HCT116 (cell line): ENCODE measurements at regions not wholly inside any gene's neighbourhood (a gene's known extent, or its start where the extent isn't known, plus 50 kb on each side); places are given as distances from the start of the nearest gene placed in this dataset.

Source experiments
- ATAC-seq: fragments of 200-7000 bp; cut with Tn5 transposase; 2 replicates; pipeline ENCODE4 v1.9.1; 2020; ENCODE audit warnings: mild to moderate bottlenecking, moderate library complexity
- BruUV-seq: library from RNA; stranded (reverse); fragments of 400-500 nt; replicated peaks from 2 replicates; lab custom pipeline; 2021; lab: Mats Ljungman, UMichigan
- CTCF ChIA-PET: fragments of 300-600 bp; sonication (Branson Sonifier 250); formaldehyde crosslinking; loops from one replicate; lab custom pipeline; 2021; ENCODE audit warnings: antibody characterized with exemption; lab: Charles Lee
- POLR2A ChIA-PET: fragments of 300-600, 350-600 bp; sonication (Branson Sonifier 250); formaldehyde crosslinking; loops from one replicate; lab custom pipeline; 2021; ENCODE audit warnings: antibody characterized with exemption; lab: Charles Lee
- RAD21 ChIA-PET, 2 experiments: fragments of 300-600 bp; sonication (Branson Sonifier 250); formaldehyde crosslinking; loops; one replicate each; lab custom pipeline; 2023; ENCODE audit warnings: low total read pairs in 2 of 2; ENCODE audit not compliant: uncharacterized antibody in 2 of 2, unreplicated experiment in 2 of 2, low non-redundant PET in 1 of 2; lab: Charles Lee
- DNase-seq: peaks from one replicate; pipeline ENCODE4 v3.0.0-alpha.2; 2010; ENCODE audit warnings: low read depth, low spot score
- H2AFZ ChIP-seq: fragments of 200-600 bp; shearing (Covaris generic), sonication (generic); 2 replicates; pipeline ENCODE4 v1.6.1; 2017; ENCODE audit warnings: low read depth, mixed run types, mixed read lengths, antibody characterized with exemption, low read length; ENCODE audit not compliant: poor library complexity, severe bottlenecking
- H3K27ac ChIP-seq: 2 replicates; pipeline ENCODE4 v1.5.1; 2012; ENCODE audit warnings: low read depth, low read length
- H3K27me3 ChIP-seq: fragments of 200-600 bp; sonication (generic); 2 replicates; pipeline ENCODE4 v1.6.1; 2016; ENCODE audit warnings: mixed run types, low read length, mixed read lengths; ENCODE audit not compliant: insufficient read depth
- H3K36me3 ChIP-seq, 2 experiments: fragments of 200-500 bp in 1 of 2; fragments of 200-600 bp in 1 of 2; sonication (Bioruptor generic) in 1 of 2; sonication (generic) in 1 of 2; 2 replicates each; pipeline versions ENCODE4 v1.5.1 to v1.6.1; 2014 to 2016; ENCODE audit warnings: low read length in 2 of 2, inconsistent platforms in 1 of 2, mixed read lengths in 1 of 2, mixed run types in 1 of 2; ENCODE audit not compliant: insufficient read depth in 2 of 2, control insufficient read depth in 1 of 2
- H3K4me1 ChIP-seq, 2 experiments: fragments of 200-600 bp in 1 of 2; sonication (generic) in 1 of 2; 2 replicates each; pipeline versions ENCODE4 v1.5.1 to v1.6.1; 2012 to 2017; ENCODE audit warnings: low read length in 2 of 2, inconsistent platforms in 1 of 2, mild to moderate bottlenecking in 1 of 2, mixed read lengths in 1 of 2, mixed run types in 1 of 2, moderate library complexity in 1 of 2; ENCODE audit not compliant: insufficient read depth in 2 of 2, control insufficient read depth in 1 of 2
- H3K4me2 ChIP-seq: fragments of 200-600 bp; sonication (generic); 2 replicates; pipeline ENCODE4 v1.6.1; 2017; ENCODE audit warnings: mixed run types, low read length, mixed read lengths
- H3K4me3 ChIP-seq, 2 experiments: fragments of 200-600 bp in 1 of 2; sonication (generic) in 1 of 2; replicated peaks in 1 of 2; 2 replicates each; pipeline ENCODE4 v1.5.1; 2011 to 2016; ENCODE audit warnings: low read length in 2 of 2, control low read depth in 1 of 2, low read depth in 1 of 2, mild to moderate bottlenecking in 1 of 2, mixed read lengths in 1 of 2, mixed run types in 1 of 2
- H3K79me2 ChIP-seq: fragments of 200-600 bp; sonication (generic); 2 replicates; pipeline ENCODE4 v1.6.1; 2017; ENCODE audit warnings: mild to moderate bottlenecking, mixed run types, low read length, moderate library complexity, mixed read lengths; ENCODE audit not compliant: insufficient read depth
- H3K9ac ChIP-seq: fragments of 200-600 bp; sonication (generic); 2 replicates; pipeline ENCODE4 v1.6.1; 2016; ENCODE audit warnings: low read length, mixed read lengths
- H3K9me2 ChIP-seq: fragments of 200-600 bp; sonication (generic), shearing (Covaris generic); 2 replicates; pipeline ENCODE4 v1.6.1; 2017; ENCODE audit warnings: mixed run types, mild to moderate bottlenecking, moderate library complexity; ENCODE audit not compliant: insufficient read depth
- H3K9me3 ChIP-seq, 2 experiments: fragments of 200-500 bp in 1 of 2; fragments of 200-600 bp in 1 of 2; sonication (Bioruptor generic) in 1 of 2; sonication (generic) in 1 of 2; 2 replicates each; pipeline ENCODE4 v1.6.1; 2014 to 2017; ENCODE audit warnings: low read length in 2 of 2, mixed read lengths in 2 of 2, inconsistent platforms in 1 of 2, low read depth in 1 of 2, mild to moderate bottlenecking in 1 of 2, mixed run types in 1 of 2, moderate library complexity in 1 of 2; ENCODE audit not compliant: control insufficient read depth in 1 of 2, insufficient read depth in 1 of 2
- H4K20me1 ChIP-seq: fragments of 200-600 bp; sonication (generic), shearing (Covaris generic); 2 replicates; pipeline ENCODE4 v1.6.1; 2017; ENCODE audit warnings: mixed run types, mild to moderate bottlenecking, moderate library complexity; ENCODE audit not compliant: insufficient read depth
- ATF3 ChIP-seq: IDR thresholded peaks from 2 replicates; pipeline ENCODE4 v1.6.1; 2012
- CEBPB ChIP-seq: IDR thresholded peaks from 2 replicates; pipeline ENCODE4 v1.6.1; 2012; ENCODE audit warnings: low read depth
- CTCF ChIP-seq, 3 experiments: fragments of 200-600 bp in 1 of 3; sonication (generic) in 1 of 3; IDR thresholded peaks in 2 of 3; conservative IDR thresholded peaks in 1 of 3; 2 replicates each; pipeline ENCODE4 v1.5.1; 2012 to 2017; ENCODE audit warnings: low read depth in 2 of 3, low read length in 2 of 3, antibody characterized with exemption in 1 of 3, borderline replicate concordance in 1 of 3, control low read depth in 1 of 3, mild to moderate bottlenecking in 1 of 3, mixed read lengths in 1 of 3, mixed run types in 1 of 3, moderate library complexity in 1 of 3; ENCODE audit not compliant: insufficient read depth in 1 of 3
- EGR1 ChIP-seq: IDR thresholded peaks from 2 replicates; pipeline ENCODE4 v1.6.1; 2012; ENCODE audit warnings: low read depth
- ELF1 ChIP-seq: IDR thresholded peaks from 2 replicates; pipeline ENCODE4 v1.6.1; 2012; ENCODE audit warnings: low read depth, borderline replicate concordance
- EZH2 ChIP-seq: fragments of 200-600 bp; sonication (generic); IDR thresholded peaks from 2 replicates; pipeline ENCODE4 v1.6.1; 2017; ENCODE audit warnings: antibody characterized with exemption, mixed run types
- EZH2phosphoT487 ChIP-seq: fragments of 200-600 bp; IDR thresholded peaks from 2 replicates; pipeline ENCODE4 v1.6.1; 2018; ENCODE audit warnings: antibody characterized with exemption, borderline replicate concordance
- FOSL1 ChIP-seq: IDR thresholded peaks from 2 replicates; pipeline ENCODE4 v1.6.1; 2012; ENCODE audit warnings: low read depth
- JUND ChIP-seq: IDR thresholded peaks from 2 replicates; pipeline ENCODE4 v1.6.1; 2012
- MAX ChIP-seq: IDR thresholded peaks from 2 replicates; pipeline ENCODE4 v1.6.1; 2012
- POLR2A ChIP-seq: IDR thresholded peaks from 2 replicates; pipeline ENCODE4 v1.7.0; 2011; ENCODE audit warnings: borderline replicate concordance; ENCODE audit not compliant: insufficient read depth, insufficient read length; ENCODE audit errors: extremely low read depth
- POLR2AphosphoS5 ChIP-seq: IDR thresholded peaks from 2 replicates; pipeline ENCODE4 v1.6.1; 2011; ENCODE audit warnings: mild to moderate bottlenecking, low read depth, low read length, moderate library complexity
- RAD21 ChIP-seq: IDR thresholded peaks from 2 replicates; pipeline ENCODE4 v1.6.1; 2012; ENCODE audit warnings: low read depth, mild to moderate bottlenecking
- REST ChIP-seq: IDR thresholded peaks from 2 replicates; pipeline ENCODE4 v1.6.1; 2012; ENCODE audit warnings: low read depth
- SIN3A ChIP-seq: IDR thresholded peaks from 2 replicates; pipeline ENCODE4 v1.6.1; 2012; ENCODE audit warnings: low read depth
- SP1 ChIP-seq: IDR thresholded peaks from 2 replicates; pipeline ENCODE4 v1.6.1; 2012; ENCODE audit warnings: low read depth
- SRF ChIP-seq: IDR thresholded peaks from 2 replicates; pipeline ENCODE4 v1.6.1; 2012; ENCODE audit warnings: low read depth
- YY1 ChIP-seq: IDR thresholded peaks from 2 replicates; pipeline ENCODE4 v1.6.1; 2011; ENCODE audit warnings: low read length, low read depth, moderate library complexity, mild to moderate bottlenecking; ENCODE audit not compliant: insufficient replicate concordance; ENCODE audit errors: extremely low read depth
- ZFX ChIP-seq: fragments of 450-650 bp; IDR thresholded peaks from 2 replicates; pipeline ENCODE4 v1.6.1; 2017
- ZNF274 ChIP-seq: fragments of 200-500 bp; sonication (Bioruptor generic); IDR thresholded peaks from 2 replicates; pipeline ENCODE4 v1.6.1; 2014; ENCODE audit warnings: mild to moderate bottlenecking, low read depth, low read length, inconsistent platforms
- intact Hi-C: fragments of 100-400 bp; cut with micrococcal nuclease; formaldehyde crosslinking; loops from 2 replicates; pipeline ENCODE4 v1.10.0; 2022

GRCh38 chr6:120771019-120771418 is 563.3 kb downstream of the TBC1D32 start:
- DNase-seq = no peak
- no peaks in the 10 kb centered on the region for H4K20me1 ChIP-seq
- RAD21 ChIA-PET = no interaction called here
- H3K27me3 ChIP-seq = no peaks in the 10 kb centered on the region
- peak overlapping the region; percentile 38 for H2AFZ ChIP-seq
- TF ChIP-seq SIN3A (no peak), ATF3 (no peak), ZFX (no peak), SP1 (no peak), ELF1 (no peak), RAD21 (no peak), MAX (no peak), CTCF (IDR thresholded peaks at IDR 0.05 in 2 of 3, conservative IDR thresholded peaks at IDR 0.05 in 1 of 3; ENCODE audit: borderline replicate concordance in 1 of 3, insufficient read depth in 1 of 3, low read depth in 2 of 3, low read length in 2 of 3) (no peak), FOSL1 (no peak), YY1 (no peak), ZNF274 (no peak), EZH2phosphoT487 (no peak), CEBPB (no peak), SRF (no peak), EZH2 (no peak), POLR2A (no peak), REST (no peak), POLR2AphosphoS5 (no peak), EGR1 (no peak), JUND (no peak)
- CTCF ChIA-PET = no interaction called here
- no peaks in the 10 kb centered on the region for H3K79me2 ChIP-seq
- intact Hi-C loops = no loop called here
- POLR2A ChIA-PET = no interaction called here
- no peak for ATAC-seq
- H3K4me2 ChIP-seq = no peak overlapping the region
- BruUV-seq = no TSS peak
- H3K36me3 ChIP-seq = no peaks in the 10 kb centered on the region
- H3K4me1 ChIP-seq = peaks cover 12 to 22% of the 10 kb centered on the region in 2 experiments; a peak in 3 of 4 replicates
- no peak overlapping the region for H3K4me3 ChIP-seq
- no peaks in the 10 kb centered on the region for H3K9me2 ChIP-seq
- H3K27ac ChIP-seq = no peak overlapping the region
- H3K9me3 ChIP-seq = no peaks in the 10 kb centered on the region
- H3K9ac ChIP-seq = no peak overlapping the region
